ENCODE measurements at regions not wholly inside any gene's neighbourhood (a gene's known extent, or its start where the extent isn't known, plus 50 kb on each side); places are given as distances from the start of the nearest gene placed in this dataset.
"Not testable (repeated sequence)": the region's sequence is repeated elsewhere in the genome, so short reads cannot be mapped to it uniquely, and the experiment has no call there.

GRCh38 chr1:83208540-83208939 lies 790.4 kb downstream of the TTLL7 start:
- DNase-seq: not testable (repeated sequence)

GRCh38 chr1:83194610-83195009 lies 804.3 kb downstream of the TTLL7 start:
- not testable (repeated sequence) for DNase-seq

GRCh38 chr1:83182033-83182728 lies 816.8 kb downstream of the TTLL7 start:
- not testable (repeated sequence) for DNase-seq

- DNase-seq: not testable (repeated sequence)
Measured at GRCh38 chr1:83180621-83181020, 818.3 kb downstream of the TTLL7 start.

GRCh38 chr1:83167634-83168033 lies 831.3 kb downstream of the TTLL7 start:
- DNase-seq: not testable (repeated sequence)

GRCh38 chr1:83163879-83164475 lies 835.0 kb downstream of the TTLL7 start:
- DNase-seq: not testable (repeated sequence)

GRCh38 chr1:83158924-83159323 lies 840.0 kb downstream of the TTLL7 start:
- DNase-seq: not testable (repeated sequence)

- not testable (repeated sequence) for DNase-seq
Measured at GRCh38 chr1:83154306-83154705, 844.6 kb downstream of the TTLL7 start.

- not testable (repeated sequence) for DNase-seq
Measured at GRCh38 chr1:83151167-83151898, 847.6 kb downstream of the TTLL7 start.

GRCh38 chr1:83150479-83150878 lies 848.5 kb downstream of the TTLL7 start:
- DNase-seq: not testable (repeated sequence)

- not testable (repeated sequence) for DNase-seq
Measured at GRCh38 chr1:83145820-83146219, 853.1 kb downstream of the TTLL7 start.

- not testable (repeated sequence) for DNase-seq
Measured at GRCh38 chr1:83142802-83143201, 856.1 kb downstream of the TTLL7 start.

- DNase-seq: not testable (repeated sequence)
Measured at GRCh38 chr1:83135524-83136157, 863.3 kb downstream of the TTLL7 start.

GRCh38 chr1:83134322-83135014 lies 864.5 kb downstream of the TTLL7 start:
- DNase-seq: not testable (repeated sequence)

- DNase-seq: no peak
Measured at GRCh38 chr1:83131692-83131955, 867.3 kb downstream of the TTLL7 start.

- no peak for DNase-seq
Measured at GRCh38 chr1:83130886-83131691, 867.8 kb downstream of the TTLL7 start.

GRCh38 chr1:83129107-83129506 lies 869.8 kb downstream of the TTLL7 start:
- no peak for DNase-seq

GRCh38 chr1:83125456-83125855 lies 873.5 kb downstream of the TTLL7 start:
- no peak for DNase-seq

- no peak for DNase-seq
Measured at GRCh38 chr1:83123019-83123418, 875.9 kb downstream of the TTLL7 start.

GRCh38 chr1:83118472-83118871 lies 880.5 kb downstream of the TTLL7 start:
- DNase-seq: no peak

- not testable (repeated sequence) for DNase-seq
Measured at GRCh38 chr1:83117030-83117429, 881.9 kb downstream of the TTLL7 start.

- DNase-seq: no peak
Measured at GRCh38 chr1:83115785-83116184, 883.1 kb downstream of the TTLL7 start.
